ENCODE measurements at regions not wholly inside any gene's neighbourhood (a gene's known extent, or its start where the extent isn't known, plus 50 kb on each side); places are given as distances from the start of the nearest gene placed in this dataset.

GRCh38 chr10:29171717-29172116 lies 117.2 kb upstream of the LYZL1 start:
- H3K4me3 ChIP-seq (ENCODE audit: low read depth, low read length), result no peak overlapping the region
- DNase-seq (ENCODE audit: low read depth), result no peak
- TF ChIP-seq CTCF (IDR thresholded peaks at IDR 0.05; ENCODE audit: insufficient read depth, low read length), result no peak

- TF ChIP-seq CTCF (IDR thresholded peaks at IDR 0.05; ENCODE audit: insufficient read depth, low read length), result no peak
- DNase-seq (ENCODE audit: low read depth), result no peak
Measured at GRCh38 chr10:29174389-29174788, 114.5 kb upstream of the LYZL1 start.

GRCh38 chr10:29176845-29177832 lies 111.7 kb upstream of the LYZL1 start:
- H3K4me3 ChIP-seq (ENCODE audit: low read depth, low read length), result no peak overlapping the region

More at GRCh38 chr10:29174389-29174788, 114.5 kb upstream of the LYZL1 start:
- no peak overlapping the region for H3K4me3 ChIP-seq (ENCODE audit: low read depth, low read length)

GRCh38 chr10:29181936-29182335 lies 106.9 kb upstream of the LYZL1 start:
- no peak overlapping the region for H3K4me3 ChIP-seq (ENCODE audit: low read depth, low read length)
- no peak for DNase-seq (ENCODE audit: low read depth)
- TF ChIP-seq CTCF (IDR thresholded peaks at IDR 0.05; ENCODE audit: insufficient read depth, low read length), result no peak

More at GRCh38 chr10:29176845-29177832, 111.7 kb upstream of the LYZL1 start:
- no peak for DNase-seq (ENCODE audit: low read depth)
- no peak for TF ChIP-seq CTCF (IDR thresholded peaks at IDR 0.05; ENCODE audit: insufficient read depth, low read length)

GRCh38 chr10:29183301-29183945 lies 105.4 kb upstream of the LYZL1 start:
- no peak for TF ChIP-seq CTCF (IDR thresholded peaks at IDR 0.05; ENCODE audit: insufficient read depth, low read length)
- H3K4me3 ChIP-seq (ENCODE audit: low read depth, low read length), result no peak overlapping the region
- no peak for DNase-seq (ENCODE audit: low read depth)

GRCh38 chr10:29184205-29185000 lies 104.5 kb upstream of the LYZL1 start:
- H3K4me3 ChIP-seq (ENCODE audit: low read depth, low read length), result no peak overlapping the region
- TF ChIP-seq CTCF (IDR thresholded peaks at IDR 0.05; ENCODE audit: insufficient read depth, low read length), result no peak
- no peak for DNase-seq (ENCODE audit: low read depth)
